H1 (cell line): ENCODE measurements at regions not wholly inside any gene's neighbourhood (a gene's known extent, or its start where the extent isn't known, plus 50 kb on each side); places are given as distances from the start of the nearest gene placed in this dataset.

ENCODE experiments used
- CBX5 ChIP-seq: fragments of 300-800, 300-1000 bp; sonication (generic); IDR thresholded peaks from 2 replicates; pipeline ENCODE4 v1.7.1; 2016; ENCODE audit warnings: antibody characterized with exemption, low read length, low read depth
- CTCF ChIP-seq, 3 experiments: IDR thresholded peaks; 1 replicate in 2 of 3; 2 replicates in 1 of 3; pipeline versions ENCODE4 v1.5.1 to v1.6.1; 2011; ENCODE audit warnings: low read length in 3 of 3, mild to moderate bottlenecking in 3 of 3, inconsistent platforms in 2 of 3, low read depth in 1 of 3, moderate library complexity in 1 of 3; ENCODE audit not compliant: insufficient read depth in 1 of 3; ENCODE audit errors: control extremely low read depth in 1 of 3
- MAFK ChIP-seq: IDR thresholded peaks from 2 replicates; pipeline ENCODE4 v1.6.1; 2012; ENCODE audit warnings: low read depth, mild to moderate bottlenecking, improper control_type of control experiment, low read length
- POLR2A ChIP-seq, 2 experiments: IDR thresholded peaks; 1 replicate in 1 of 2; 2 replicates in 1 of 2; pipeline ENCODE4 v1.6.1; 2011; ENCODE audit warnings: low read depth in 2 of 2, low read length in 2 of 2, mild to moderate bottlenecking in 2 of 2; ENCODE audit errors: control extremely low read depth in 1 of 2
- POLR2AphosphoS5 ChIP-seq: IDR thresholded peaks from 2 replicates; pipeline ENCODE4 v1.6.1; 2011; ENCODE audit warnings: low read depth, low read length
- RFX5 ChIP-seq: IDR thresholded peaks from 2 replicates; pipeline ENCODE4 v1.6.1; 2011; ENCODE audit warnings: low read depth, low read length, improper control_type of control experiment, borderline replicate concordance
- SIN3A ChIP-seq, 2 experiments: IDR thresholded peaks in 1 of 2; conservative IDR thresholded peaks in 1 of 2; 2 replicates each; pipeline ENCODE4 v1.6.1; 2011 to 2012; ENCODE audit warnings: low read length in 2 of 2, improper control_type of control experiment in 1 of 2, low read depth in 1 of 2, mild to moderate bottlenecking in 1 of 2
- TCF12 ChIP-seq: IDR thresholded peaks from 2 replicates; pipeline ENCODE4 v1.6.1; 2011; ENCODE audit warnings: low read depth, mild to moderate bottlenecking, low read length

- TF ChIP-seq TCF12 = no peak
- no peak for TF ChIP-seq SIN3A (conservative IDR thresholded peaks at IDR 0.05 in 1 of 2, IDR thresholded peaks at IDR 0.05 in 1 of 2; ENCODE audit: low read depth in 1 of 2, low read length in 2 of 2)
- TF ChIP-seq POLR2A (IDR thresholded peaks at IDR 0.05; ENCODE audit: control extremely low read depth in 1 of 2, low read depth in 2 of 2, low read length in 2 of 2) = no peak
- no peak for TF ChIP-seq CTCF (IDR thresholded peaks at IDR 0.05; ENCODE audit: control extremely low read depth in 1 of 3, insufficient read depth in 1 of 3, low read depth in 1 of 3, low read length in 3 of 3)
- no peak for TF ChIP-seq MAFK
- TF ChIP-seq CBX5 = no peak
- TF ChIP-seq RFX5 = no peak
- TF ChIP-seq POLR2AphosphoS5 = no peak
These were observed 64.0 kb downstream of the SOX9 start for GRCh38 chr17:72184805-72185204.
